K562 (cell line): ENCODE measurements at regions not wholly inside any gene's neighbourhood (a gene's known extent, or its start where the extent isn't known, plus 50 kb on each side); places are given as distances from the start of the nearest gene placed in this dataset.

Source experiments
- ATAC-seq: fragments of 200-7000 bp; cut with Tn5 transposase; 3 replicates; pipeline ENCODE4 v1.9.1; 2020; ENCODE audit warnings: moderate library complexity
- BruUV-seq: library from RNA; stranded (reverse); fragments of 400-500 nt; replicated peaks from 2 replicates; lab custom pipeline; 2021; lab: Mats Ljungman, UMichigan
- CTCF ChIA-PET: fragments of 300-600 bp; formaldehyde crosslinking; extraction: SDS; loops from one replicate; lab custom pipeline; 2021; ENCODE audit warnings: low intra/inter-chr PET ratio; lab: Yijun Ruan, JAX
- POLR2A ChIA-PET: fragments of 300-600, 350-650 bp; sonication (Branson Sonifier 250); formaldehyde crosslinking; extraction: SDS; loops from one replicate; lab custom pipeline; 2021; ENCODE audit warnings: antibody characterized with exemption, inconsistent platforms; lab: Yijun Ruan, JAX
- DNase-seq, 4 experiments: peaks; one replicate each; pipeline versions ENCODE4 v3.0.0 to v3.0.0-alpha.2; 2011 to 2018; ENCODE audit warnings: low spot score in 3 of 4, mixed read lengths in 3 of 4; ENCODE audit errors: extremely low read depth in 1 of 4
- FAIRE-seq: peaks from 2 replicates; lab custom pipeline; 2011; peaks lifted over from hg19 to GRCh38; lab: Jason Lieb, UNC
- H2AFZ ChIP-seq: 2 replicates; pipeline ENCODE4 v1.6.0; 2011; ENCODE audit warnings: low read depth, low read length, control low read depth, inconsistent platforms
- H3K27ac ChIP-seq: fragments of 200-600 bp; 3 replicates; pipeline ENCODE4 v1.8.0; 2011; ENCODE audit warnings: low read depth, mild to moderate bottlenecking, control low read depth, inconsistent platforms, low read length, moderate library complexity, mixed read lengths; ENCODE audit errors: extremely low read depth
- H3K27me3 ChIP-seq, 2 experiments: fragments of 300-600 bp in 1 of 2; 2 replicates in 1 of 2; 3 replicates in 1 of 2; pipeline versions ENCODE4 v1.6.0 to v1.8.0; 2011; ENCODE audit warnings: inconsistent platforms in 2 of 2, low read length in 2 of 2, mild to moderate bottlenecking in 1 of 2, mixed read lengths in 1 of 2, moderate library complexity in 1 of 2; ENCODE audit not compliant: control insufficient read depth in 2 of 2, insufficient read depth in 2 of 2
- H3K36me3 ChIP-seq: fragments of 300-600 bp; 3 replicates; pipeline ENCODE4 v1.8.0; 2011; ENCODE audit warnings: mild to moderate bottlenecking, low read length, inconsistent platforms; ENCODE audit not compliant: control insufficient read depth, insufficient read depth
- H3K4me1 ChIP-seq, 2 experiments: fragments of 200-600 bp in 1 of 2; replicated peaks in 1 of 2; 2 replicates in 1 of 2; 3 replicates in 1 of 2; pipeline versions ENCODE4 v1.5.1 to v1.8.0; 2011; ENCODE audit warnings: inconsistent platforms in 2 of 2, low read length in 2 of 2, mild to moderate bottlenecking in 1 of 2, mixed read lengths in 1 of 2, moderate library complexity in 1 of 2; ENCODE audit not compliant: control insufficient read depth in 2 of 2, insufficient read depth in 2 of 2
- H3K4me2 ChIP-seq: 2 replicates; pipeline ENCODE4 v1.6.1; 2011; ENCODE audit warnings: low read length, control low read depth, inconsistent platforms, mixed read lengths; ENCODE audit not compliant: insufficient read depth
- H3K4me3 ChIP-seq: fragments of 200-600 bp; sonication (generic), shearing (Covaris generic); 2 replicates; pipeline ENCODE4 v1.5.1; 2016; ENCODE audit warnings: control low read depth, inconsistent platforms
- H3K79me2 ChIP-seq: fragments of 200-600 bp; 3 replicates; pipeline ENCODE4 v1.8.0; 2011; ENCODE audit warnings: low read length, inconsistent platforms; ENCODE audit not compliant: control insufficient read depth, insufficient read depth
- H3K9ac ChIP-seq, 2 experiments: 2 replicates each; pipeline versions ENCODE4 v1.6.0 to v1.6.1; 2011; ENCODE audit warnings: low read depth in 2 of 2, low read length in 2 of 2, control low read depth in 1 of 2, inconsistent platforms in 1 of 2, mild to moderate bottlenecking in 1 of 2, mixed read lengths in 1 of 2; ENCODE audit not compliant: insufficient read depth in 1 of 2
- H3K9me1 ChIP-seq: one replicate; pipeline ENCODE4 v1.6.0; 2011; ENCODE audit warnings: inconsistent platforms, mild to moderate bottlenecking, low read length, moderate library complexity; ENCODE audit not compliant: control insufficient read depth, insufficient read depth
- H3K9me3 ChIP-seq: replicated peaks from 2 replicates; pipeline ENCODE4 v1.5.1; 2011; ENCODE audit warnings: low read depth, low read length, inconsistent platforms; ENCODE audit not compliant: control insufficient read depth, insufficient read depth
- H4K20me1 ChIP-seq: replicated peaks from 2 replicates; pipeline ENCODE4 v1.6.1; 2011; ENCODE audit warnings: low read length, inconsistent platforms, mixed read lengths; ENCODE audit not compliant: control insufficient read depth, insufficient read depth
- BCL6 ChIP-seq: fragments of 250-450 bp; sonication (Bioruptor Pico); IDR thresholded peaks from 2 replicates; pipeline ENCODE4 v1.4.0; 2020
- CHCHD3 ChIP-seq: fragments of 250-450 bp; sonication (Bioruptor Pico); IDR thresholded peaks from 2 replicates; pipeline ENCODE4 v2.1.2; 2022; ENCODE audit warnings: mild to moderate bottlenecking
- DPF2 ChIP-seq: fragments of 450-650 bp; IDR thresholded peaks from 2 replicates; pipeline ENCODE4 v1.6.1; 2016
- E2F3 ChIP-seq: fragments of 250-450 bp; sonication (Bioruptor Pico); IDR thresholded peaks from 2 replicates; pipeline ENCODE4 v1.4.0; 2020; ENCODE audit warnings: mild to moderate bottlenecking
- ETV6 ChIP-seq, 3 experiments: fragments of 150-350 bp in 1 of 3; sonication (generic) in 1 of 3; formaldehyde crosslinking in 1 of 3; IDR thresholded peaks; 2 replicates each; pipeline versions ENCODE4 v1.6.1 to v1.8.0; 2014 to 2022; ENCODE audit warnings: borderline replicate concordance in 2 of 3, low read depth in 2 of 3, antibody characterized with exemption in 1 of 3, low read length in 1 of 3, mild to moderate bottlenecking in 1 of 3, missing genetic modification reagents in 1 of 3
- EWSR1 ChIP-seq: fragments of 450-650 bp; IDR thresholded peaks from 2 replicates; pipeline ENCODE4 v1.6.1; 2018; ENCODE audit warnings: borderline replicate concordance, mild to moderate bottlenecking, low read depth, moderate library complexity; ENCODE audit not compliant: partially characterized antibody
- FOS ChIP-seq: IDR thresholded peaks from 3 replicates; pipeline ENCODE4 v1.6.1; 2011; ENCODE audit not compliant: insufficient read length; ENCODE audit errors: extremely low read depth
- HSF4 ChIP-seq: fragments of 250-450 bp; sonication (Bioruptor Pico); IDR thresholded peaks from 2 replicates; pipeline ENCODE4 v2.1.2; 2022; ENCODE audit warnings: mild to moderate bottlenecking, moderate library complexity, borderline replicate concordance
- IFI16 ChIP-seq: fragments of 250-450 bp; sonication (Bioruptor Pico); IDR thresholded peaks from 2 replicates; pipeline ENCODE4 v2.1.2; 2022; ENCODE audit warnings: mild to moderate bottlenecking, inconsistent platforms
- ILF3 ChIP-seq: fragments of 450-650 bp; IDR thresholded peaks from 2 replicates; pipeline ENCODE4 v1.6.1; 2018; ENCODE audit warnings: antibody characterized with exemption, mild to moderate bottlenecking, moderate library complexity, borderline replicate concordance
- KDM2B ChIP-seq: fragments of 250-450 bp; sonication (Bioruptor Pico); IDR thresholded peaks from 2 replicates; pipeline ENCODE4 v1.8.0; 2021; ENCODE audit warnings: mild to moderate bottlenecking, moderate library complexity
- KHSRP ChIP-seq: fragments of 450-650 bp; IDR thresholded peaks from 2 replicates; pipeline ENCODE4 v1.6.1; 2017
- L3MBTL2 ChIP-seq: fragments of 450-650 bp; IDR thresholded peaks from 2 replicates; pipeline ENCODE4 v1.6.1; 2016; ENCODE audit warnings: mild to moderate bottlenecking, moderate library complexity
- MBD2 ChIP-seq: sonication (generic); IDR thresholded peaks from 2 replicates; pipeline ENCODE4 v1.6.1; 2016; ENCODE audit warnings: low read depth, borderline replicate concordance
- NCOA6 ChIP-seq: fragments of 450-650 bp; IDR thresholded peaks from 2 replicates; pipeline ENCODE4 v1.6.1; 2017; ENCODE audit warnings: mild to moderate bottlenecking
- NFYB ChIP-seq: IDR thresholded peaks from 2 replicates; pipeline ENCODE4 v1.6.1; 2011; ENCODE audit warnings: mild to moderate bottlenecking, moderate library complexity; ENCODE audit not compliant: insufficient read length; ENCODE audit errors: extremely low read depth
- PCBP2 ChIP-seq: fragments of 200-400 bp; formaldehyde crosslinking; IDR thresholded peaks from 2 replicates; pipeline ENCODE4 v1.6.1; 2018; ENCODE audit warnings: low read length, low read depth, mild to moderate bottlenecking, moderate library complexity; ENCODE audit not compliant: poor library complexity, severe bottlenecking
- SOX6 ChIP-seq: fragments of 450-650 bp; IDR thresholded peaks from 2 replicates; pipeline ENCODE4 v1.6.1; 2014; ENCODE audit warnings: mild to moderate bottlenecking
- TCFL5 ChIP-seq: fragments of 250-450 bp; sonication (Bioruptor Pico); conservative IDR thresholded peaks from 2 replicates; pipeline ENCODE4 v1.6.1; 2021; ENCODE audit warnings: mild to moderate bottlenecking, moderate library complexity, matching md5 sums
- XRCC3 ChIP-seq: fragments of 450-650 bp; IDR thresholded peaks from 2 replicates; pipeline ENCODE4 v1.6.1; 2017; ENCODE audit warnings: mild to moderate bottlenecking, moderate library complexity
- XRCC4 ChIP-seq: IDR thresholded peaks from one replicate; pipeline ENCODE4 v1.6.1; 2011; ENCODE audit not compliant: insufficient read depth, insufficient read length; ENCODE audit errors: extremely low read depth
- ZNF696 ChIP-seq: fragments of 250-450 bp; sonication (Bioruptor Pico); conservative IDR thresholded peaks from 2 replicates; pipeline ENCODE4 v1.4.0; 2020; ENCODE audit warnings: mild to moderate bottlenecking, moderate library complexity
- WGBS: fragments of 100-300 bp; shearing (Covaris generic); methylation state at CpG from one replicate; pipeline ENCODE4 v1.1.6; 2016; ENCODE audit warnings: low coverage, mixed read lengths; ENCODE audit not compliant: insufficient coverage; ENCODE audit errors: missing lambda C conversion rate; 5-methylcytosine and 5-hydroxymethylcytosine counted together
- in situ Hi-C: fragments of 300-500 bp; cut with MboI; formaldehyde crosslinking; loops from 4 replicates; pipeline ENCODE4 v1.15.0; 2018; ENCODE audit warnings: inconsistent platforms, mixed read lengths
- intact Hi-C: fragments of 100-400 bp; cut with micrococcal nuclease; formaldehyde crosslinking; loops from 2 replicates; pipeline ENCODE4 v1.14.2; 2022
- TF ChIP-seq, protein P1 (sequence below): fragments of 450-650 bp; formaldehyde crosslinking; IDR thresholded peaks from 2 replicates; pipeline ENCODE4 v1.4.0; 2022; ENCODE audit warnings: missing genetic modification characterization
- TF ChIP-seq, protein P2 (sequence below): fragments of 450-650 bp; IDR thresholded peaks from 2 replicates; pipeline ENCODE4 v1.6.1; 2017; ENCODE audit warnings: mild to moderate bottlenecking, moderate library complexity

DNA sequence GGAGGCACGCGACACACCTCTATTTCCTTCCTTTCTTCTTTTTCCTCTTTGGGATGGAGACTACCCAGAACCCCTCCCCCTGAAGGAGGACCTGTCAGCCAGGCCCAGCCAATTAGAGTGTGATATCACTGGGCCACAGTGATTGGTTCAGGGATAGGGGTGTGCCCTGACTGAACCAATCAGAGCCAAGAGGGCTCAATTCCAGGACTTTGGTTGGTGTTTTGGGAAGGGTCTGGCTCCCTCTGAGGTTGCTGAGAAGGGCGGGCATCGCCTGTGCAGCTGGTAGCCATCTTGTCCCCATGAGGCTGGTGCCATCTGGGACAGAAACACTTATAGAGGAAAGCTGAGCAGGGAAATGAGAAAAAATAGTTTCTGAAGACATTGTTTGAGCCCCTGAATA, 71.4 kb downstream of the CHST1 start:
- H3K9me3 ChIP-seq, result no peaks in the 10 kb centered on the region
- H3K36me3 ChIP-seq, result no peaks in the 10 kb centered on the region
- WGBS, result 0% methylated on average over 2 of the region's 4 CpGs
- peaks cover 0 to 9% of the 10 kb centered on the region in 2 experiments; a peak in 2 of 5 replicates for H3K27me3 ChIP-seq
- DNase-seq (peak; percentile 52 to 81 (median 59)), ATAC-seq (peak; percentile 98), FAIRE-seq (peak; percentile 75)
- no peaks in the 10 kb centered on the region for H3K9me1 ChIP-seq
- ChIA-PET CTCF (no interaction called here), POLR2A (no interaction called here)
- H3K4me2 ChIP-seq, result no peak overlapping the region
- H3K9ac ChIP-seq, result no peak overlapping the region
- no peaks in the 10 kb centered on the region; a peak in 1 of 5 replicates for H3K4me1 ChIP-seq
- BruUV-seq, result no TSS peak
- no peak overlapping the region for H2AFZ ChIP-seq
- intact Hi-C loops (no loop called here), in situ Hi-C loops (no loop called here)
- H3K79me2 ChIP-seq, result no peaks in the 10 kb centered on the region
- H3K27ac ChIP-seq, result no peak overlapping the region
- no peaks in the 10 kb centered on the region for H4K20me1 ChIP-seq
- no peak overlapping the region for H3K4me3 ChIP-seq
- TF ChIP-seq XRCC4, result no peak
- TF ChIP-seq NFYB, result peak; percentile 95
- no peak for TF ChIP-seq ZNF696
- no peak for TF ChIP-seq EWSR1
- TF ChIP-seq E2F3, result no peak
- TF ChIP-seq ETV6 (IDR thresholded peaks at IDR 0.05; ENCODE audit: borderline replicate concordance in 1 of 2, low read depth in 2 of 2, low read length in 1 of 2), result no peak
- no peak for TF ChIP-seq ETV6 (CRISPR knock-in tag; IDR thresholded peaks at IDR 0.05; ENCODE audit: borderline replicate concordance)
- no peak for TF ChIP-seq BCL6
- TF ChIP-seq KDM2B, result no peak
- no peak for TF ChIP-seq TCFL5 (CRISPR knock-in tag)
- TF ChIP-seq DPF2, result no peak
- no peak for TF ChIP-seq ILF3
- TF ChIP-seq, protein P1, sequence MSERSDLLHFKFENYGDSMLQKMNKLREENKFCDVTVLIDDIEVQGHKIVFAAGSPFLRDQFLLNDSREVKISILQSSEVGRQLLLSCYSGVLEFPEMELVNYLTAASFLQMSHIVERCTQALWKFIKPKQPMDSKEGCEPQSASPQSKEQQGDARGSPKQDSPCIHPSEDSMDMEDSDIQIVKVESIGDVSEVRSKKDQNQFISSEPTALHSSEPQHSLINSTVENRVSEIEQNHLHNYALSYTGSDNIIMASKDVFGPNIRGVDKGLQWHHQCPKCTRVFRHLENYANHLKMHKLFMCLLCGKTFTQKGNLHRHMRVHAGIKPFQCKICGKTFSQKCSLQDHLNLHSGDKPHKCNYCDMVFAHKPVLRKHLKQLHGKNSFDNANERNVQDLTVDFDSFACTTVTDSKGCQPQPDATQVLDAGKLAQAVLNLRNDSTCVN (CRISPR knock-in tag), result no peak
- TF ChIP-seq KHSRP, result no peak
- TF ChIP-seq XRCC3, result no peak
- TF ChIP-seq IFI16 (CRISPR knock-in tag), result no peak
- peak; percentile 82 for TF ChIP-seq FOS
- TF ChIP-seq HSF4, result no peak
- TF ChIP-seq MBD2, result 0 out of 2 replicates have a peak, but pooled peaks have one; percentile 39
- TF ChIP-seq L3MBTL2, result peak; percentile 58
- TF ChIP-seq, protein P2, sequence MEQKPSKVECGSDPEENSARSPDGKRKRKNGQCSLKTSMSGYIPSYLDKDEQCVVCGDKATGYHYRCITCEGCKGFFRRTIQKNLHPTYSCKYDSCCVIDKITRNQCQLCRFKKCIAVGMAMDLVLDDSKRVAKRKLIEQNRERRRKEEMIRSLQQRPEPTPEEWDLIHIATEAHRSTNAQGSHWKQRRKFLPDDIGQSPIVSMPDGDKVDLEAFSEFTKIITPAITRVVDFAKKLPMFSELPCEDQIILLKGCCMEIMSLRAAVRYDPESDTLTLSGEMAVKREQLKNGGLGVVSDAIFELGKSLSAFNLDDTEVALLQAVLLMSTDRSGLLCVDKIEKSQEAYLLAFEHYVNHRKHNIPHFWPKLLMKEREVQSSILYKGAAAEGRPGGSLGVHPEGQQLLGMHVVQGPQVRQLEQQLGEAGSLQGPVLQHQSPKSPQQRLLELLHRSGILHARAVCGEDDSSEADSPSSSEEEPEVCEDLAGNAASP, result no peak
- no peak for TF ChIP-seq SOX6
- TF ChIP-seq NCOA6, result no peak
- TF ChIP-seq PCBP2, result no peak
- no peak for TF ChIP-seq CHCHD3 (CRISPR knock-in tag)
